SK-N-SH (cell line): ENCODE measurements at regions not wholly inside any gene's neighbourhood (a gene's known extent, or its start where the extent isn't known, plus 50 kb on each side); places are given as distances from the start of the nearest gene placed in this dataset.

ENCODE experiments used
- EP300 ChIP-seq, 2 experiments: IDR thresholded peaks; 2 replicates each; pipeline versions ENCODE4 v1.4.0 to v1.6.1; 2012; ENCODE audit warnings: borderline replicate concordance in 1 of 2, low read depth in 1 of 2, low read length in 1 of 2
- FOSL2 ChIP-seq: IDR thresholded peaks from 2 replicates; pipeline ENCODE4 v1.4.0; 2012; ENCODE audit warnings: low read depth, mild to moderate bottlenecking, moderate library complexity, borderline replicate concordance
- FOXM1 ChIP-seq: IDR thresholded peaks from 2 replicates; pipeline ENCODE4 v1.4.0; 2012; ENCODE audit warnings: low read depth, mild to moderate bottlenecking
- GABPA ChIP-seq: IDR thresholded peaks from 2 replicates; pipeline ENCODE4 v1.4.0; 2012; ENCODE audit warnings: low read depth, mild to moderate bottlenecking
- GATA2 ChIP-seq: sonication (generic); formaldehyde crosslinking; IDR thresholded peaks from 2 replicates; pipeline ENCODE4 v1.5.0; 2020; ENCODE audit warnings: mild to moderate bottlenecking, missing genetic modification reagents
- MXI1 ChIP-seq: IDR thresholded peaks from 2 replicates; pipeline ENCODE4 v1.6.1; 2012; ENCODE audit warnings: mild to moderate bottlenecking, low read depth, low read length, improper control_type of control experiment
- POLR2AphosphoS5 ChIP-seq: IDR thresholded peaks from 2 replicates; pipeline ENCODE4 v1.6.1; 2012; ENCODE audit warnings: low read depth, low read length
- REST ChIP-seq: IDR thresholded peaks from 2 replicates; pipeline ENCODE4 v1.6.1; 2012; ENCODE audit warnings: mild to moderate bottlenecking, low read depth, low read length, moderate library complexity
- SIN3A ChIP-seq: IDR thresholded peaks from 2 replicates; pipeline ENCODE4 v1.6.1; 2012; ENCODE audit warnings: low read depth, mild to moderate bottlenecking, low read length, moderate library complexity, borderline replicate concordance
- SMC3 ChIP-seq: IDR thresholded peaks from 2 replicates; pipeline ENCODE4 v1.6.1; 2012; ENCODE audit warnings: low read depth, low read length, improper control_type of control experiment
- TAF1 ChIP-seq: IDR thresholded peaks from 2 replicates; pipeline ENCODE4 v1.6.1; 2012; ENCODE audit warnings: low read depth, mild to moderate bottlenecking, low read length, moderate library complexity, borderline replicate concordance
- TCF12 ChIP-seq: IDR thresholded peaks from 2 replicates; pipeline ENCODE4 v1.4.0; 2012
- TF ChIP-seq, protein P1 (sequence below): fragments of 200-600 bp; sonication (generic); IDR thresholded peaks from 2 replicates; pipeline ENCODE4 v1.6.1; 2017; ENCODE audit warnings: antibody characterized with exemption, mild to moderate bottlenecking, moderate library complexity
- TF ChIP-seq, protein P2 (sequence below): IDR thresholded peaks from 2 replicates; pipeline ENCODE4 v1.4.0; 2012; ENCODE audit warnings: low read depth, borderline replicate concordance

DNA sequence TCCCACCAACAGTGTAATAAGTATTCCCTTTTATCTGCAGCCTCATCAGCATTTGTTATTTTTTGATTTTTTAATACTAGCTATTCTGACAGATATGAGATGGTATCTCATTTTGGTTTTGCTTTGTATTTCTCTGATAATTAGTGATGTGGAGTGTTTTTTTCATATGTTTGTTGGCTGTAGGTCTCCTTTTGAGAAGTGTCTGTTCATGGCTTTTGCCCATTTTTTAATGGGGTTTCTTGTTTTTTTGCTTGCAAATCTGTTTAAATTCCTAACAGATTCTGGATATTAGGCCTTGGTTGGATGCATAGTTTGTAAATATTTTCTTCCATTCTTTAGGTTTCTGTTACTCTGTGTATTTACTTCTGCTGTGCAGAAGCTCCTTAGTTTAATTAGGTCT lies 445.4 kb upstream of the DAB2 start:
- TF ChIP-seq TCF12 (no peak), REST (no peak), EP300 (IDR thresholded peaks at IDR 0.05; ENCODE audit: borderline replicate concordance in 1 of 2, low read depth in 1 of 2, low read length in 1 of 2) (no peak), GATA2 (CRISPR knock-in tag) (no peak), POLR2AphosphoS5 (no peak), MXI1 (no peak), TAF1 (no peak), GABPA (no peak), SIN3A (no peak), FOXM1 (no peak), FOSL2 (no peak), SMC3 (no peak)
- TF ChIP-seq, protein P1, sequence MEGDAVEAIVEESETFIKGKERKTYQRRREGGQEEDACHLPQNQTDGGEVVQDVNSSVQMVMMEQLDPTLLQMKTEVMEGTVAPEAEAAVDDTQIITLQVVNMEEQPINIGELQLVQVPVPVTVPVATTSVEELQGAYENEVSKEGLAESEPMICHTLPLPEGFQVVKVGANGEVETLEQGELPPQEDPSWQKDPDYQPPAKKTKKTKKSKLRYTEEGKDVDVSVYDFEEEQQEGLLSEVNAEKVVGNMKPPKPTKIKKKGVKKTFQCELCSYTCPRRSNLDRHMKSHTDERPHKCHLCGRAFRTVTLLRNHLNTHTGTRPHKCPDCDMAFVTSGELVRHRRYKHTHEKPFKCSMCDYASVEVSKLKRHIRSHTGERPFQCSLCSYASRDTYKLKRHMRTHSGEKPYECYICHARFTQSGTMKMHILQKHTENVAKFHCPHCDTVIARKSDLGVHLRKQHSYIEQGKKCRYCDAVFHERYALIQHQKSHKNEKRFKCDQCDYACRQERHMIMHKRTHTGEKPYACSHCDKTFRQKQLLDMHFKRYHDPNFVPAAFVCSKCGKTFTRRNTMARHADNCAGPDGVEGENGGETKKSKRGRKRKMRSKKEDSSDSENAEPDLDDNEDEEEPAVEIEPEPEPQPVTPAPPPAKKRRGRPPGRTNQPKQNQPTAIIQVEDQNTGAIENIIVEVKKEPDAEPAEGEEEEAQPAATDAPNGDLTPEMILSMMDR: no peak
- TF ChIP-seq, protein P2, sequence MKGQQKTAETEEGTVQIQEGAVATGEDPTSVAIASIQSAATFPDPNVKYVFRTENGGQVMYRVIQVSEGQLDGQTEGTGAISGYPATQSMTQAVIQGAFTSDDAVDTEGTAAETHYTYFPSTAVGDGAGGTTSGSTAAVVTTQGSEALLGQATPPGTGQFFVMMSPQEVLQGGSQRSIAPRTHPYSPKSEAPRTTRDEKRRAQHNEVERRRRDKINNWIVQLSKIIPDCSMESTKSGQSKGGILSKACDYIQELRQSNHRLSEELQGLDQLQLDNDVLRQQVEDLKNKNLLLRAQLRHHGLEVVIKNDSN: no peak
